ENCODE measurements at regions not wholly inside any gene's neighbourhood (a gene's known extent, or its start where the extent isn't known, plus 50 kb on each side); places are given as distances from the start of the nearest gene placed in this dataset.

DNA sequence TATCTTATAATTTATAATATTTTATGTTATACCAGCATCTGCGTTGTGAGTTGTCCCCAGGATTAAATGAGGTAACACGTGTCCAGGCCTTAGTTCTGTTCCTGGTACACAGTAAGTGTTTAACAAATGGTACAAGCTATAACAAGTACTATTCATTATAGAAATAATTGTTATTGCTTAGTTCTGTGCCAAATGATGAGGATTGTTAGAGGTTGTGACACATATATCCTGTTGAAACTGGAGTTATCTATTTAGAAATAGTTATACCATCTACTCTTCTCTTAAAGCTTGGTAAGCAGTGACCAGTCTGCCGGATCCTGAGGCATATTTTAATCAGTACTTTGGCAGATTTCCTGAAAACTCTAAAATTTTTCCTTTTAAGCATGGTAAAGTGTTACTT is 1066.5 kb downstream of the TMTC2 start:
- TF ChIP-seq, protein P1, sequence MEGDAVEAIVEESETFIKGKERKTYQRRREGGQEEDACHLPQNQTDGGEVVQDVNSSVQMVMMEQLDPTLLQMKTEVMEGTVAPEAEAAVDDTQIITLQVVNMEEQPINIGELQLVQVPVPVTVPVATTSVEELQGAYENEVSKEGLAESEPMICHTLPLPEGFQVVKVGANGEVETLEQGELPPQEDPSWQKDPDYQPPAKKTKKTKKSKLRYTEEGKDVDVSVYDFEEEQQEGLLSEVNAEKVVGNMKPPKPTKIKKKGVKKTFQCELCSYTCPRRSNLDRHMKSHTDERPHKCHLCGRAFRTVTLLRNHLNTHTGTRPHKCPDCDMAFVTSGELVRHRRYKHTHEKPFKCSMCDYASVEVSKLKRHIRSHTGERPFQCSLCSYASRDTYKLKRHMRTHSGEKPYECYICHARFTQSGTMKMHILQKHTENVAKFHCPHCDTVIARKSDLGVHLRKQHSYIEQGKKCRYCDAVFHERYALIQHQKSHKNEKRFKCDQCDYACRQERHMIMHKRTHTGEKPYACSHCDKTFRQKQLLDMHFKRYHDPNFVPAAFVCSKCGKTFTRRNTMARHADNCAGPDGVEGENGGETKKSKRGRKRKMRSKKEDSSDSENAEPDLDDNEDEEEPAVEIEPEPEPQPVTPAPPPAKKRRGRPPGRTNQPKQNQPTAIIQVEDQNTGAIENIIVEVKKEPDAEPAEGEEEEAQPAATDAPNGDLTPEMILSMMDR (conservative IDR thresholded peaks at IDR 0.05): no peak
- TF ChIP-seq ZFX (IDR thresholded peaks at IDR 0.05): no peak
